ENCODE measurements at regions not wholly inside any gene's neighbourhood (a gene's known extent, or its start where the extent isn't known, plus 50 kb on each side); places are given as distances from the start of the nearest gene placed in this dataset.

GRCh38 chr16:73973174-73973573 is 323.4 kb upstream of the PSMD7 start:
- in situ Hi-C loops (cut with HindIII; ENCODE audit: extremely low pct_ligation_motif_present, low pct_unique_long_range_greater_than_20kb) (no loop called here), intact Hi-C loops (cut with micrococcal nuclease; ENCODE audit: unreplicated experiment) (no loop called here)
- no TSS peak for BruUV-seq (replicated peaks)
- 16% methylated on average over 4 of the region's 4 CpGs for WGBS (ENCODE audit: low lambda C conversion rate)
- Histone ChIP-seq H3K36me3 (replicated peaks in 1 of 2; ENCODE audit: control insufficient read depth in 1 of 2, insufficient read depth in 2 of 2, low read length in 2 of 2) (no peaks in the 10 kb centered on the region), H3K79me2 (ENCODE audit: insufficient read depth, low read length) (no peaks in the 10 kb centered on the region), H3K4me1 (ENCODE audit: insufficient read depth, low read length) (no peaks in the 10 kb centered on the region), H2AFZ (ENCODE audit: low read length) (no peak overlapping the region), H3K9me3 (ENCODE audit: low read length) (no peaks in the 10 kb centered on the region), H3K27ac (ENCODE audit: extremely low read length, insufficient read depth, low read length) (no peak overlapping the region), H3K27me3 (ENCODE audit: control insufficient read depth in 1 of 2, insufficient read depth in 2 of 2, low read length in 2 of 2) (peaks cover 0 to 21% of the 10 kb centered on the region in 2 experiments; a peak in 4 of 5 replicates), H3K9ac (ENCODE audit: insufficient read depth, low read depth, low read length) (no peak overlapping the region), H3K4me3 (replicated peaks in 1 of 3; ENCODE audit: insufficient read depth in 1 of 3, low read depth in 2 of 3, low read length in 3 of 3) (no peak overlapping the region), H4K20me1 (ENCODE audit: insufficient read depth, low read length) (no peaks in the 10 kb centered on the region), H3K4me2 (ENCODE audit: low read depth, low read length) (no peak overlapping the region)
- ChIA-PET CTCF (ENCODE audit: low intra/inter-chr PET ratio, low total read pairs) (no interaction called here), POLR2A (no interaction called here)
- FAIRE-seq (no peak), DNase-seq (ENCODE audit: low spot score) (no peak), ATAC-seq (no peak)
- TF ChIP-seq CBFB (CRISPR knock-in tag; IDR thresholded peaks at IDR 0.05) (no peak), HDAC2 (CRISPR knock-in tag; IDR thresholded peaks at IDR 0.05) (no peak), ATF6 (CRISPR knock-in tag; conservative IDR thresholded peaks at IDR 0.05) (no peak), MEIS2 (CRISPR knock-in tag; IDR thresholded peaks at IDR 0.05) (no peak), ERF (CRISPR knock-in tag; IDR thresholded peaks at IDR 0.05) (no peak), ZNF619 (CRISPR knock-in tag; IDR thresholded peaks at IDR 0.05) (no peak), ZNF280D (CRISPR knock-in tag; IDR thresholded peaks at IDR 0.05) (no peak), ZNF432 (CRISPR knock-in tag; IDR thresholded peaks at IDR 0.05; ENCODE audit: borderline replicate concordance) (no peak), SALL2 (CRISPR knock-in tag; IDR thresholded peaks at IDR 0.05) (no peak)

Measured in HepG2 (cell line).